Hepatocyte (in vitro differentiated cells): ENCODE measurements at regions not wholly inside any gene's neighbourhood (a gene's known extent, or its start where the extent isn't known, plus 50 kb on each side); places are given as distances from the start of the nearest gene placed in this dataset.

Experiments
- CTCF ChIP-seq: fragments of 200-600 bp; sonication (generic); IDR thresholded peaks from 2 replicates; pipeline ENCODE4 v1.5.1; 2016; ENCODE audit warnings: antibody characterized with exemption, mild to moderate bottlenecking; ENCODE audit not compliant: poor library complexity
- EZH2 ChIP-seq: fragments of 200-600 bp; sonication (generic); IDR thresholded peaks from 2 replicates; pipeline ENCODE4 v1.6.1; 2016; ENCODE audit warnings: antibody characterized with exemption, mild to moderate bottlenecking, borderline replicate concordance
- EZH2phosphoT487 ChIP-seq: fragments of 200-600 bp; sonication (generic); IDR thresholded peaks from one replicate; pipeline ENCODE4 v1.6.1; 2018; ENCODE audit warnings: antibody characterized with exemption, mild to moderate bottlenecking, low read depth, moderate library complexity; ENCODE audit not compliant: unreplicated experiment, severe bottlenecking

GRCh38 chr7:121544238-121544637 is 148.1 kb upstream of the FAM3C start:
- TF ChIP-seq CTCF (no peak), EZH2phosphoT487 (no peak), EZH2 (no peak)
